SK-N-DZ (cell line): ENCODE measurements at regions not wholly inside any gene's neighbourhood (a gene's known extent, or its start where the extent isn't known, plus 50 kb on each side); places are given as distances from the start of the nearest gene placed in this dataset.

Source experiments
- DNase-seq: peaks from one replicate; pipeline ENCODE4 v3.0.0-alpha.2; 2015; ENCODE audit warnings: low spot score

DNA sequence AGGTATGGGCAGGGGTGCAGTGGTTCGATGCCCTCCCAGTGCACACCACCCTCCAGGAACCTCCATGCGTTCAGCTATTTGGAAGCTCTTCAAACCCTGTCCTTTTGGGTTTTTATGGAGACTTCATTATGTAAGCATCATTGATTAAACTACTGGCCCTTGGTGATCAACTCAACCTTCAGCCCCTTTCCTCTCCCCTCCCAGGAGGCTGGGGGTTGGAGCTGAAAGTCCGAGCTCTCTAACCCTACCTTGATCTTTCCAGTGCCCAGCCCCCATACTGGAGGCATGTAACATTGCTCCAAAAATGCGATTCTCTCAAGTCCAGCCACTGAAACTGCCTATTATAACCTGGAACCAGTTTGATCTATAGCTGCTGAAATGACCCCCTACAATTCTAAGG is 188.1 kb downstream of the IPO8 start:
- no peak for DNase-seq

DNA sequence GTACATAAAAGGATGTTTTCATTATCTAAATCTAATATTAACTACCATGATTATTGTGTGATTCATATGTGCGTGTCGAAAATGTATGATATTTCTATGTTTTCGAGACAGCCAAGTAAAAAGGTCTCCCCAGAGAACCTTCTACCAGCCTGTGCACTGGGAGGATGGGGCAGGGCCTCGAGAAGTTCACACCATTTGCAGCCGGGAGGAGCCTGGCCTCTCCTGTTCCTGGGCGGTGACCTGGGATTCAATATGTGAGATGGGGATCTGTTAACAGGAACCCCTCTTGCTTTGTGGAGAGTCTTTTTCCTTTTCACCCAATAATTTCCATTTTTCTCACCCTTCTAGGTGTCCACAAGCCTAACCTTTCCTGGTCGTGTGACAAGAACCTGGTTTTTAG is 189.3 kb downstream of the IPO8 start:
- DNase-seq, result no peak

DNA sequence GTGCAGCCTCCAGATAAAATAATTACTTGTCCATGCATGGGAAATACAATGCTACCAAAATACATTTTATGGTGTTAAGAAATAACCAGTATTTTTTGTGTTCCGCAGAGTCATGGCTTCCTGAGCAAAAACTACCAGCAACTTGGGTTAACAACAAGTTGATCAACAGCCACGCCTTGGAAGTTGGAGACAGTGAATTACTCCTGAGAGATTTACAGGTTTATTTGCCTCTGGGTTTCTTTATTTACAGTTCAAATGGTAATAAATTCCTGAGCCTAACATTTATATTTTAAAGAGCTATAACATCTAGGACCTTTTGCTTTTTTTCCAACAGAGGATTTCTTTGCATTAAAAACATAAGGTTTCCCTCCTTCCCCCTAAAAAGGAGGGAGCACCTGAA is 194.0 kb downstream of the IPO8 start:
- DNase-seq, result no peak

DNA sequence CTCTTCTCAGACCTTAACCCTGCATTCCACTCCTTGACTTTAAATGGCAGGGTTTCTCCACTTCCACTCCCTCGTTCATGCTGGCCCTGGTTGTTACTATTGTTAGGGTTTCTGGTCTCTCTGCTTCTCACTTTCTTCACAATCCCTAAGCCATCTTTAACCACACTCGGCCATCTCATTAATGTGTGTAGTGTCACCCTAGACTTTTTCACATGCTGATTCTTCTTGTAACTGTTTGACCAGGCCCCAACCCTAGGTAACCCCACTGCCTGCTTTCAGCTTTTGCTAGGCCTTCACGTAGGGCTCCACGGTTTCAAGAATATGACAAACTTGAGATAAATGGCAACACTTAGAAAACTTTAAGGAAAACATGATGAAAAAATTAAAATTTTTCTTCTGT is 195.1 kb downstream of the IPO8 start:
- no peak for DNase-seq

DNA sequence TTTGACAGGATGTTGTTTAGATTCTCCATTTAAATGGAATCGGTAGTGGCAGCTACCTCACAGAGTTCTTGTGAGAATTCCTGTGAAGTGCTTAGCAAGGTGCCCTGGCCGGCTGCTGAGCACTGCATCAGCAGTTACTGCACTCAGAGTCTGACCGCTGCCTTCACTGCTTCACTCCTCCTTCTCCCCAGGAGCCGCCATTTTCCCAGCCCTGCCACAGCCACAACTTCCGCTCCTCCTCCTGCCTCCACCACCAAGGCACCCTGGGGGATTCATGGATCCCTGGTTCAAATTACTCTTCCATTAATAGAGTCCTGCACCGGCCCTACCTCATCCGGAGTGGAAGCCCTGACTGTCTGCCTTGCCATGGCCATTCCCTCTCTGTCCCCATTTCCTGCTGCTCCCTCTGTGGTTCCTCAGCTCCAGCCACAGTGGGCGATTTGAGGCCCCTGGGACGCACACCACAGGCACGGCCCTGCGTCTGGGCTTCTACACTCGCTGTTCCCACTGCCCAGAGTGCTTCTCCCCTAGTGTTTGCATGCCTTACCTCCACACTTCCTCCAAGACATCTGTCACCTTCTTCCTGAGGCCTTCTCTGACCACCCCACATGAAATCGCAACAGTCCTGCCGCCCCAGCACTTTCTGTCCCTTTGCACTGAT is 210.3 kb downstream of the IPO8 start:
- no peak for DNase-seq

DNA sequence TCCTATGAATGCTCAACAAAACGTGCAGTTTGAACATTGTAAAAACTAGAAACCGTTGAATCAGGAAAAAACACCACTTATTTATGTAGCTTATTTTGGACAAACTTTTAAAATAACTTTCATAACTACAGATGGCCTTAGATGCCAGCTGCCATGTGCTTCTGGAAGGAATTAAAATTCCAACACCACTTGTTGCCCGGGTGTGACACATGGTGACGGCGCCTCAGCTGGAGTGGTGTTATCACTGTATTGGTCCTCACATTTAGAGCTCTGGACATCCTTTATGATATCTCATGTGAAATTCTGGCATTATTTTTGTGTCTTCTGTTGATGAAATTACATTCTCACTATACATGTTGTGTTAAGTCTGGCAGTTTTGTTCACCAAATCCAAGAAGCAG is 211.0 kb downstream of the IPO8 start:
- DNase-seq, result no peak

DNA sequence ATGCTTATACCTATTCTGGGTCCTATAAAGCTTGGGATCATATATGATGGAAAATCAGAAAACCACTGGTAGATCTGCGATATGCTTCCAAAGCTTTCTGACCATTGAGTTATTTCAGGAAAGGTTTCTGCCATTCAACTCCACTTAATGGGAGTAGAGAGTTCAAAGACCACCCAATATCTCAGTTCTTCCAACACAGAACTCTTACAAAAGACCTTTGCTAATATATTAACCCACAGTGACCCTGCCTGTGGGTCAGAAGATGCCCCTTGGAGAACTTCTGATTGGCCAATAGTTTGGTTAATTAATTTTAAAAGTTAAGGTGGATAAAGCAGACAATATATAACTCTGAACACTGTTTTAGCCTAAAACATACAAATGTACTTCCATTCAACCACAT is 213.0 kb downstream of the IPO8 start:
- no peak for DNase-seq

DNA sequence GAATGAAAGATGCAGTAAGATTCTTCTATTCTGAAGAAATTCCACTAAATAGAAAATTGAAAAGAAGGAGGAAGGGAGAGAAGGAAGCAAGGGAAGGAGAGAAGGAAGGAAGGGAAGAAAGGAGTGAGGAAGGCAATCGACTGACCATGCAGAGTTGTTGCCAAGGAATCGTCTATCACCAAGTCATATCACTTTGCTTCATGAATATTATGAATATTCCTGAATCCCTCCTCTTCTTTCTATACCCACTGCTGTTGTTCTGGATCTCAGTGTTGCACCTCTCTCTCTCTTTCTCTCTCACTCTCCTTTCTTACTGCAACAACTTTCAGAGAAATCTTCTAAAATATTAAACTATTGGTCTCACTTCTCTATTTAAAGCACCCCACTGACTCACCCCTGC is 222.4 kb downstream of the IPO8 start:
- no peak for DNase-seq

DNA sequence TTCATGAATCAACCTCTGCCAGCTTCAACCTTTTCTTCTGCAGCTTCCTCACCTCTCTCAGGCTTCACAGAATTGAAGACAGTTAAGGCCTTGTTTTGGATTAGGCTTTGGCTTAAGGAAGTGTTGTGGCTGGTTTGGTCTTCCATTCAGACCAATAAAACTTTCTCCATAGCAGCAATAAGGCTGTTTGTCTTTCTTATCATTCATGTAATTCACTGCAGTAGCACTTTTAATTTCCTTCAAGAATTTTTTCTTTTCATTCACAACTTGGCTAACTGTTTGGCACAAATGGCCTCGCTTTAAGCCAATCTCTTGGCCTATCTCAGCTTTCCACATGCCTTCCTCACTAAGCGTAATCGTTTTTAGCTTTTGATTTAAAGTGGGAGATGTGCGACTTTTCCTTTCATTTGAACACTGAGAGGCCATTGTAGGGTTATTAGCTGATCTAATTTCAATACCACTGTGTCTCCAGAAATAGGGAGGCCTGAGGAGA is 229.5 kb downstream of the IPO8 start:
- DNase-seq, result no peak

DNA sequence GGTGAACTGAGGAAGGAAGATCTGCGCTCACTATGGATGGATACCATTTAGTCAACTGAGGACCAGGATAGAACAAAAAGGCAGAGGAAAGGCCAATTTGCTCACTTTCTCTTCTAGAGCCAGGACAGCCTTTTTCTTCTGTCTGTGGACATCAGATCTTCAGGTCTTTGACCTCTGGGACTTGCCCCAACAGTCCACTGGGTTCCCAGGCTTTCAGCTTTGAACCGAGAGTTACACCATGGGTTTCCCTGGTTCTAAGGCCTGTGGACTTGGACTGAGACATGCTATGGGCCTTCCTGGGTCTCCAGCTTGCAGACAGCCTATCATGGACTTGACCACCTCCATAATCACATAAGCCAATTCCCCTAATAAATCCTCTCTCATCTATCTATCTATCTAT is 232.0 kb downstream of the IPO8 start:
- no peak for DNase-seq

DNA sequence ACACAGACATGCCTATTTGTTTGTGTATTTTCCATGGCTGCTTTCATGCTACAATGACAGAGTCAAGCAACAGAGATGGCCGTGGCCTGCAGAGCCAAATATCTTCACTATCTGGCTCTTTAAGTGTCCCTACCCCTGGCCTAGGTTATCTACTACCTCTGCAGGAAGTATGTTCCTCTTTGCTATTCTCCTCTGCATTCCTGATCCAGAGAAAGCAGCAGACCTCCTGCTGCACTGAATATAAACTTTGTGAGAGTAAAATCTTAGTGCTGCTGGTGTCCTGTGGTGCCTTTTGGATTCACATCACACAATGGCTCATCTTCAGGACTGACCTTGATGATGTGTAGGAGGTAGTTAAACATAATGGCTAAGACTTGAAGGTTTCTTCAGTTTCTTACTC is 233.4 kb downstream of the IPO8 start:
- DNase-seq, result no peak

DNA sequence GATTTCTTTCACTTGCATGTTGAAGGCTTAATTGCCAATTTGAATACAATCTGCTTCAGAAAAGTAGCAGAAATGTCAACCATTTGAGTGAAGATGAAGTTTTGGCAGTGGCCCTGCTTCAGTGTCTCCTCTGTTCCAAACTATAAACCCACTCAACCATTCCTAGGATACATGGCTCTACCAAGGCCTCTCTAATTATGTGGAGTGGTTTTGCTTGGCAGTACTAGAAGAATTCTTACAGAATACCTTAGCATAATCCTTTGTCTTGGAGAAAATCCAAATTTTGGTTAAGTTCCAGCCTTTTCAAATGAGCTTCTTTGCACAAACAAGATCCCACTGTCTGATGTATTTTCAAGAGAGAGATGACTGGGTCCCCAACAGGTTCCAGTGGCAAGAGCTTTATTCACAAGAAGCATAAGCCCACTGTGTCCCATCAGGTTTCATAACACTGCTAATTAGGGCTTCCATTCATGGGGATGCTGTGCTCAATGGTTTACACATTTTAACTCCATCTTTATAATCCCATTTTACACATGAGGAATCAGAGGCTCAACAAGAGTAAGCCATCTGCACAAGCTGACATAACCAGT is 234.5 kb downstream of the IPO8 start:
- no peak for DNase-seq

DNA sequence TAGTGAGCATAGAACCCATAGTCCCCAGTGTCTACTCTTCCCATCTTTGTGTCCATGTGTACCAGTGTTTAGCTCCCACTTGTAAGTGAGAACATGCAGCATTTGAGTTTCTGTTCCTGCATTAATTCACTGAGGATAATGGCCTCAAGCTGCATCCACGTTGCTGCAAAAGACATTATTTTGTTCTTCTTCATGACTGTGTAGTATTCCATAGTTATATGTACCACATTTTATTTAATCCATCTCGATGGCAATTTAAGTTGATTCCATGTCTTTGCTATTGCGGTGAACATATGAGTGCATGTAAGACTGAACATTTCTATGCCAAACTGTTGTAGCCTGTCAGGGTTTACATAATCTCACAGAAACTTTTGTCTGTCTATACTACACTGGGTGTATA is 237.2 kb downstream of the IPO8 start:
- no peak for DNase-seq

DNA sequence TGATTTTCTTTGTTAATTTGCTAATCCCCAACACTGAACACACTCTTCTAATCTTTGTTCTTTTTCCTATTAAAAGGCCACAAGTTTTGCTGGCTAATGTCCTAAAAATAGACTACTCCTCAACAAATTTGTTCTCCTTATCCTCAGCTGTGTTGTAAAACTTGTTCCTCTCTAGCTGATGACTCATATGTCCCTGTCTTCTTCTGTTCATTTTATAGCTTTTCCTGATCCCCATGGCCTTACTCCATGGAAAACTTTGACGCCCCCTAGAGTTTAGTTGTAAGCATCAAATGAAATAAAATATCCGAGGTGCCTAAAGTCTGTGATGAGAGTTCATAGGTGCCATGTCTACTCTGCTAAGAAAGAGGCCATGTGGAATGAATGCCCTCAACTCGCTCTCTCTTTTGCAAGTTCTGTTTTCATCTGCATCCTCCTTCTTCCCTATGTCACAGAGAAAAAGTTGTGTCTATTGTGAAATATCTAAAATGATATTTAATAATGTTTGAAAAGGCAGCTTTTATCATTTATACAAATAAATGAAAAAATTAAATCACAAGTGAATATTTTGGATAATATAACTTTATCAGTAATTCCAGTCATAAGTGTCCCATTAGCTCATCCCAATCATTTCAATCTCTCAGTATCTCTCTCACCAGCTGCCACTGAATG is 237.9 kb downstream of the IPO8 start:
- peak; percentile 42 for DNase-seq

DNA sequence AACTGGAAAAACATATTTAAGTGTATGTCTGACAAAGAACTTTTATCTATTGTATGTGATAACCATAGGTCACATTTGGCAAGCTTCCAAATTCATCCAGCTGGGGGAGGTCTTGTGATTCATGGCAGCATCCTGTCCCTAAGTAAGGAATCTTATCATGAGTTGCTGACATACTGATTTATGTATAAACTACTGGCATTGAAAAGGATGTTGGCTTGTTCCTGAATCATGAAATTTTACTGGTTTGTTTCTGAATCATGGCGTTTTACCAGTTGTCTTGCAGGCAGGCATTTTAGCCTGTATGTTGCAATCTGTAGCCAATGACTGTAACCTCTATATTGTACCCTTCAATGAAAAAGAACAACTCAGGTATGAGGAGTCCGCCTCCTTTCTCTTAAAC is 244.8 kb downstream of the IPO8 start:
- no peak for DNase-seq

DNA sequence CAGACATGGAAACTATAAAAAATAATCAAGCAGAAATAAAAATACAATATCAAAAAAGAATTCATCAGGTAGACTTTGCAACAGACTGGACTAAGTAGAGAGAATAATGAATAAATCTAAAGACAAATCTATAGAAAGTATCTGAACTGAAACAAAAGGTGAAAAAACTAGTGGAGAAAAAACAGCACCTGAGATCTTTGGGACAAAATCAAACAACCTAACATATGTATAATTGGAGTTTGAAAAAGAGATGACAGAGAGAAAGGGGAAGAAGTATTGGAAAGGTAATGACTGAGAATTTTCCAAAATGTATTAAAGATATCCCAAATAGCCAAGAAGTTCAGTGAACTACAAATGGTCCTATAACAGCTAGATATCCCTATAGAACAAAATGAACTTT is 245.4 kb downstream of the IPO8 start:
- DNase-seq, result no peak

DNA sequence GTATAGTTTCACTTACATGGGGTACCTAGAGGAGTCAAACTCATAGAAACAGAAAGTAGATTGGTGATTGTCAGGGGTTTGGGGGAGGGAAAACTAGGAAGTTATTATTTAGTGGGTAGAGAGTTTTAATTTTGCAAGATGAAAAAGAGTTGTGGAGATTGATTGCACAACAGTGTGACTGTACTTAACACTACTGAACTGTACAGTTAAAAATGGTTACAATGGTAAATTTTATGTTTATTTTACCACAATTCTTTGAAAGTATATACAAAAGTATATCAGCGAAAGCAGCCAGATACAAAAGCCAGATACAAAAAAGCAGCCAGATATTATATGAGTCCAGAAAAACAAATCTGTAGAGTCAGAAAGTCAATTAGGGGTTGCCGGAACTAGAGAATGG is 247.6 kb downstream of the IPO8 start:
- no peak for DNase-seq

DNA sequence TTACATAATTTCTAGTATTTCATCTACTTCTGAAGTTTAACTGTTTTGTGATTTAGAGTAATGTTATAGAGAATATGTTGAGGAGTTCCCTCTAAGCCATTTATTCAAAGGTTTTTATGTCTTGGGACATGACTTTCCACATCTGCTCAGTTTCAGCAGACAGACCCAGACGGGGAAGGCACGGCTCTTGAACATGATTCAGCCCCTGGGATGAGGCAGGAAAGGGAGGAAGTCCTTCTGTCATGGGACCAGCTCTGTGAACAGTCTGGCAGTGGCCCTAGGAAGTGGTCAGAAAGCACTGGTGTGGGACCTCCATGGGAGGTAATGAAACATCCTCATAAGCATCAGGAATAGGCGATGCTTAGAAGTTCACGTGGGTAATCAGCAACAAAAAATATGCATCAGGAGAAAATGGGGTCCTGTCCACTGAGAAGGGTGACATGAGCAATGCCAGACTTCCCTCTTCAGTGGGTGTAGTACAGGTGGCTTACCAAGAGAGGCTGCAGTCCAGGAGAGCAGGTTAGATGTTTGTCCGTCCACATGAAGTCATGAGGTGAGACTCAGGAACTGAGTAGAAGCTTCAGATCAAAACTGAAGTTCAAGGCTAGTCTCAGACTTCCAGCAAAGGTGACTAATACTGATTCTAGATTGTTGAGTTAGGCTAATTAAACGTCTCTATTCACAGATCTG is 248.5 kb downstream of the IPO8 start:
- no peak for DNase-seq

DNA sequence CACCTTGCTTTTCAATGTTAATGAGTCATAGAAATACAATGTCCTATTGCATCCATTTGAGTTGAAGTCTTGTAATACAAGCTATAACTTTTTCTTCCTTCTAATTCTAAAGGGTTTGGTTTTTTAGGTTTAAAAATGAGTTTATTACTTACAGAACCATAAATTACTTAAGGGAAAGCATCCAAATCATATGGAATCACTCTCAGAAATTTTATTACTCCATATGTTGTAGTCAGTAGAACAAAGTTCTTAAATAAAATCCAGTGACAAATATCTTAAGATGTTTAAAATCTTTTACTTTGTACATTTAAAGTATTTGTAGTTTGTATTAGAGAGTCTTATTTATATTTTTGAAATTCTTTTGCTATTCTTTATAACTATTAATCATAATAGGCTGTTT is 253.2 kb downstream of the IPO8 start:
- no peak for DNase-seq

DNA sequence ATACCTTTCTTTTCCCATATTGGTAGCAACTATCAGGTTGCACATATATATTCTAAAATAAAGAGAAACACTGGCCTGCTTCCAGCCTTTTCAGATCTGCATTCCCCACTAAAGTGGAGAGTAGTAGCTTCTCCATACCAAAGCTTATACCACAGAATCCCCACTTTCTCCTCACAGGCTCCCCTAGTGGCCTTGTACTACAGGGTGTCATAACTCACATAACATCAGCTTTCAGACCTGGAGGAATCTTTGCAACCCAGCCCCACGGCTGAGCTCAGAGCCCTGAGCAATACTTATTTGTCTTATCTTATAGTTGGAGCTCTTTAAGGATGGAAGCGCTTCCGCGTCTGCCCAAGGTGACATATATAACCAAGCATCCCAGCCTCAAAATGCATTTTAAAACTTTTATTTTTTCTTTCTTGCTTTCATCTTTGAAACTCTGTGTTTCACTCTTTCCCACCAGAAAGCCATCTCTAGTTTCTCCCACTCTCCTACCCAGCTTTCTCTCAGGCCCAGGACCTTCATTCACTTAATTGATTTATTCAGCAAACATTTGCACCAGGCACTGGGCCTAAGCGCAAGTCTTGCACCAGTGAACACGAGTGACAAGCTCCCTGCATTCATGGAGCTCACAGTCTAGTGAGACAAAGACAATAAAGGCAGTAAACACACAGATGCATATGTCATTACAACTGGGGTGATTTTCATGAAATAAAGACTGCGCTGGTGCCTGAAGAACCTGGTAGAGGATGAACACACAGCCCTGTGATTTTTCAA is 254.7 kb downstream of the IPO8 start:
- peak; percentile 79 for DNase-seq

DNA sequence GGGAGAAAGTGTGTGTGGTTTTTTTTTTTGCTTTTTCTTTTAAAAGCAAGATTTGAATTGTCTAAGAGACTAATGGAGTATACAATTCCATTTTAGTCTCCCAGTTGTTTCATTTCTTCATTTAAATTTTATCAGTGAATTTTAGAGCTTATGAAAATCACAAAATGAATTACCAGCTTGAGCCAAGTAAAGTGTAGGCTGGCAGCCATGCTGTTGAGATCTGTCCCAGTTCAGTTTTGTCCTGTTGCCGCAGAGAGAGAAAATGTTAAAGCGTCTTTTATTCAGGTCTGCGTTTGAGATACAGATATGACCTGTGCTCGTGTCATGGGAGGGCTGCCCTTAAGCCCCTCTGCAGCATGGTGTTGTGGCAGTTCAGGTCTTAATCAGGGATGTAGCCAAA is 256.5 kb downstream of the IPO8 start:
- no peak for DNase-seq

DNA sequence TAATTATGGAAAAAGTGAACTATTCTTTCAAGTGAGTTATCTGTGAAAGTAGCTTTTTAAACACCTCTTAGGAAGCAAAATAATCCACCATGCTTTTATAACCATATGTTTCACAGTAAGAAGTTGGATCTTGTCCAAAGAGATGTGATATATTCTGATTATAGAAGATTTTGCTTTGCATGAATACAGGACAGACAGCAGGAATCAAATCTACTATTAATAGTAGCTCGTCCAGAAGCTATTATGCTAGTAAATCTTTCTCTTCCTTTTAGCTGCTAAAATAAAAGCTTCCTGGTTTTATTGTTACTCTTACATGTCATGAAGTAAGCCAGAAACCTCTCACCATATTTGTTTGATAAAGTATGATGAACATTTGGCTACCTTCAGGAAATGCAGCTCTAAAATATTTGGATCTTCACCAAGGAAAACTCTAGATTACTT is 257.0 kb downstream of the IPO8 start:
- DNase-seq, result no peak
